Adrenal gland (tissue), 5 donors: ENCODE measurements at regions not wholly inside any gene's neighbourhood (a gene's known extent, or its start where the extent isn't known, plus 50 kb on each side); places are given as distances from the start of the nearest gene placed in this dataset.

Experiments
- CTCF ChIP-seq, 6 experiments: fragments of 450-650 bp in 4 of 6; fragments of 200-600 bp in 2 of 6; sonication (generic) in 1 of 6; IDR thresholded peaks; 1 replicate in 5 of 6; 2 replicates in 1 of 6; pipeline versions ENCODE4 v1.5.1 to v1.8.0; 2016 to 2021; ENCODE audit warnings: antibody characterized with exemption in 6 of 6, mild to moderate bottlenecking in 2 of 6, moderate library complexity in 1 of 6
- POLR2A ChIP-seq, 2 donors: fragments of 450-650 bp; IDR thresholded peaks; one replicate each; pipeline ENCODE4 v1.6.1; 2017; ENCODE audit warnings: antibody characterized with exemption in 2 of 2, mild to moderate bottlenecking in 2 of 2, moderate library complexity in 1 of 2
- donor health status: DM: no; HTN: no; CAD: no.

DNA sequence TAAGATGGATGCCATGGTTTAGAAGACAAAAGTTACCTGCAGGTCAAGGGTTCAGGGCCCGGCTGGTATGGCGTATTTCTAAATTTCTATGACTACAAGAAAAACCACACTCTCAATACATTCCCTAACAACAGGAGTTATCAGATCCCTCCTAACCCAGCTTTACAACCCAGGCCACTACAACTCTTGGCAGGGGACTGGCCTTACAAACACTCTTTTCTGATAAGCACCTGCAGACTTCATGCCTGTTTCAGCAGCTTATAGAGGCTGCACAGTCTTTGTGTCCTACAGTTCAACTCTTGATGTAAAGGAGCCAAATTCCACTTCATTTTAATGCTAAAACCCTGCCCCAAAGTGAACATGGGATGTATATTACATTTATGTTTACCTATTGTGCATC is 461.4 kb downstream of the SIPA1L2 start:
- TF ChIP-seq CTCF (IDR thresholded peaks at IDR 0.05) (no peak), POLR2A (IDR thresholded peaks at IDR 0.05) (no peak)
